ENCODE measurements at regions not wholly inside any gene's neighbourhood (a gene's known extent, or its start where the extent isn't known, plus 50 kb on each side); places are given as distances from the start of the nearest gene placed in this dataset.

GRCh38 chr9:95757439-95757838, 118.1 kb upstream of the ERCC6L2 start:
- DNase-seq (ENCODE audit: low spot score) = no peak

GRCh38 chr9:95756986-95757385, 118.5 kb upstream of the ERCC6L2 start:
- no peak for DNase-seq (ENCODE audit: low spot score)

- no peak for DNase-seq (ENCODE audit: low spot score)
These were observed 119.4 kb upstream of the ERCC6L2 start for GRCh38 chr9:95756101-95756500.

- DNase-seq (ENCODE audit: low spot score) = no peak
These were observed 120.1 kb upstream of the ERCC6L2 start for GRCh38 chr9:95755421-95755730.

GRCh38 chr9:95754533-95755420, 120.7 kb upstream of the ERCC6L2 start:
- no peak for DNase-seq (ENCODE audit: low spot score)

GRCh38 chr9:95753762-95754465, 121.6 kb upstream of the ERCC6L2 start:
- DNase-seq (ENCODE audit: low spot score) = no peak

GRCh38 chr9:95752129-95752731, 123.3 kb upstream of the ERCC6L2 start:
- DNase-seq (ENCODE audit: low spot score) = no peak

GRCh38 chr9:95751520-95751790, 124.0 kb upstream of the ERCC6L2 start:
- no peak for DNase-seq (ENCODE audit: low spot score)

GRCh38 chr9:95750725-95751519, 124.6 kb upstream of the ERCC6L2 start:
- peak; percentile 28 for DNase-seq (ENCODE audit: low spot score)

- DNase-seq (ENCODE audit: low spot score) = no peak
These were observed 126.0 kb upstream of the ERCC6L2 start for GRCh38 chr9:95749493-95749892.

- no peak for DNase-seq (ENCODE audit: low spot score)
These were observed 128.9 kb upstream of the ERCC6L2 start for GRCh38 chr9:95746408-95747180.

- DNase-seq (ENCODE audit: low spot score) = no peak
These were observed 132.7 kb upstream of the ERCC6L2 start for GRCh38 chr9:95742821-95743220.

GRCh38 chr9:95741631-95742030, 133.9 kb upstream of the ERCC6L2 start:
- no peak for DNase-seq (ENCODE audit: low spot score)

- DNase-seq (ENCODE audit: low spot score) = no peak
These were observed 135.1 kb upstream of the ERCC6L2 start for GRCh38 chr9:95740217-95741004.

GRCh38 chr9:95738438-95738837, 137.1 kb upstream of the ERCC6L2 start:
- no peak for DNase-seq (ENCODE audit: low spot score)

GRCh38 chr9:95736891-95737522, 138.5 kb upstream of the ERCC6L2 start:
- no peak for DNase-seq (ENCODE audit: low spot score)

GRCh38 chr9:95736370-95736769, 139.1 kb upstream of the ERCC6L2 start:
- no peak for DNase-seq (ENCODE audit: low spot score)

- DNase-seq (ENCODE audit: low spot score) = no peak
These were observed 139.8 kb upstream of the ERCC6L2 start for GRCh38 chr9:95735701-95736100.

GRCh38 chr9:95733741-95734666, 141.5 kb upstream of the ERCC6L2 start:
- DNase-seq (ENCODE audit: low spot score) = no peak
